DND-41 (cell line): ENCODE measurements at regions not wholly inside any gene's neighbourhood (a gene's known extent, or its start where the extent isn't known, plus 50 kb on each side); places are given as distances from the start of the nearest gene placed in this dataset.

Experiments
- EZH2 ChIP-seq: IDR thresholded peaks from 3 replicates; pipeline ENCODE4 v1.6.1; 2012; ENCODE audit warnings: borderline replicate concordance, low read depth, mild to moderate bottlenecking, moderate library complexity, low read length, inconsistent platforms; ENCODE audit not compliant: severe bottlenecking
- TF ChIP-seq, protein P1 (sequence below): IDR thresholded peaks from 2 replicates; pipeline ENCODE4 v1.5.1; 2012; ENCODE audit warnings: borderline replicate concordance, low read length, moderate library complexity, mild to moderate bottlenecking; ENCODE audit not compliant: poor library complexity, severe bottlenecking; ENCODE audit errors: extremely low read depth

DNA sequence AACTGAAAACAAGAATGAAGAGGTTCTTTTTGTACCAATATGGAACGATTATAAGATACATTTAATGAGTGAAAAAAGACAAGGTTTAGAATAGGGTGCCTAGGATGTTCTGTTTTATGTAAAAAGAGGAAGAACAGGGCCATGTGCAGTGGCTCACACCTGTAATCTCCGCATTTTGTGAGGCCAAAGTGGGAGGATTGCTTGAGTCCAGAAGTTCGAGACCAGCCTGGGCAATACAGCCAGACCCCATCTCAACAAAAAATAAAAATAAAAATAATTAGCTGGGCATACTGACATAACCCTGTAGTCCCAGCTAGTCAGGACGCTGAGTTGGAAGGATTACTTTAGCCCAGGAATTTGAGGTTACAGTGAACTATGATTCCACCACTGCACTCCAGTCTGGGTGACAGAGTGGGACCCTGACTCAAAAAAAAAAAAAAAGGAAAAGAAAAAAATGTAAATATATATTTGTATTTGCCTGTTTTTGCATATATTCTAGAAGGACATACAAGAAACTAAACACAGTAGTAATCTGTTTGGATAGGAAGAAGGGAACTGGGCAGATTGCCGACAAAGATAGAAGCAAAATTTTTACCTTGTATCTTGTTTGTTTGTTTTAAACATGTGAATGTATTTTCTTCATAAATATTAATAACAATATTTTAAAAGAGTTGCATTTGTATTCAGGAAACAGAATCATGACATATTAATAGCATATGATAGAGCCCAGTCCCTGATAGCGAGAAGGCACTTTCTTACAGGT lies 174.3 kb downstream of the SOX2 start:
- no peak for TF ChIP-seq EZH2
- TF ChIP-seq, protein P1, sequence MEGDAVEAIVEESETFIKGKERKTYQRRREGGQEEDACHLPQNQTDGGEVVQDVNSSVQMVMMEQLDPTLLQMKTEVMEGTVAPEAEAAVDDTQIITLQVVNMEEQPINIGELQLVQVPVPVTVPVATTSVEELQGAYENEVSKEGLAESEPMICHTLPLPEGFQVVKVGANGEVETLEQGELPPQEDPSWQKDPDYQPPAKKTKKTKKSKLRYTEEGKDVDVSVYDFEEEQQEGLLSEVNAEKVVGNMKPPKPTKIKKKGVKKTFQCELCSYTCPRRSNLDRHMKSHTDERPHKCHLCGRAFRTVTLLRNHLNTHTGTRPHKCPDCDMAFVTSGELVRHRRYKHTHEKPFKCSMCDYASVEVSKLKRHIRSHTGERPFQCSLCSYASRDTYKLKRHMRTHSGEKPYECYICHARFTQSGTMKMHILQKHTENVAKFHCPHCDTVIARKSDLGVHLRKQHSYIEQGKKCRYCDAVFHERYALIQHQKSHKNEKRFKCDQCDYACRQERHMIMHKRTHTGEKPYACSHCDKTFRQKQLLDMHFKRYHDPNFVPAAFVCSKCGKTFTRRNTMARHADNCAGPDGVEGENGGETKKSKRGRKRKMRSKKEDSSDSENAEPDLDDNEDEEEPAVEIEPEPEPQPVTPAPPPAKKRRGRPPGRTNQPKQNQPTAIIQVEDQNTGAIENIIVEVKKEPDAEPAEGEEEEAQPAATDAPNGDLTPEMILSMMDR, result no peak
